HG02981 (cell line): ENCODE measurements at regions not wholly inside any gene's neighbourhood (a gene's known extent, or its start where the extent isn't known, plus 50 kb on each side); places are given as distances from the start of the nearest gene placed in this dataset.
"Not testable (repeated sequence)": the region's sequence is repeated elsewhere in the genome, so short reads cannot be mapped to it uniquely, and the experiment has no call there.

Source experiments
- ATAC-seq: cut with Tn5 transposase; IDR thresholded peaks from one replicate; pipeline ENCODE4 v1.9.1; 2021; ENCODE audit warnings: mild to moderate bottlenecking, moderate library complexity; ENCODE audit not compliant: unreplicated experiment

DNA sequence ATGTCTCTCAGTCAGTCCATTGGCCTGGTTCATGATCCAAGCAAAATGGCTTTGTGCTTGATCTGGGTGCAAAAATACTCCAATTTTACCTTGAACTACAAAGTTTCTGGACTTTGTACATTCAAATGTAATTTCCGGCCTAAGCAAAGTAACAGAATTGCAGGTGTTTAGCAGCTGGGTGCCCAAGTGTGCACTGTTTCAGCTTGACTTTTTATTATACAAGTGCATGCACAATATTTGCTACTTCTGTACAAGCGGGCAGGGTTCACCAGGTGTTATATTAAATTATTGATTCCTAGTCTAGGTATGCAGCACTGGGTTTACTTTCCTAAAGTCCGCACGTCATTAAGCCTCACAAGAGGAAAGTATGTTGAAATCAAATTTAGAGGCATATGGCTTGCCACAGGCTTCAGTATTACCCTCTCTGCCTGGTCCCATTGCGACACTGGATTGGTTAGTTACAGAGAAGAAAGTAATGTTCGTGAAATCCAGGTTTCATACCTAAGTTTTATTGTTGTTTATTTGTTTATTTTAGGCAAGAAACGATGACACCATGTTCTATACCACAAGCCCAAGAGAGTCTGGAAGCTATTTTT, 376.9 kb upstream of the CTSO start:
- ATAC-seq, result no peak

DNA sequence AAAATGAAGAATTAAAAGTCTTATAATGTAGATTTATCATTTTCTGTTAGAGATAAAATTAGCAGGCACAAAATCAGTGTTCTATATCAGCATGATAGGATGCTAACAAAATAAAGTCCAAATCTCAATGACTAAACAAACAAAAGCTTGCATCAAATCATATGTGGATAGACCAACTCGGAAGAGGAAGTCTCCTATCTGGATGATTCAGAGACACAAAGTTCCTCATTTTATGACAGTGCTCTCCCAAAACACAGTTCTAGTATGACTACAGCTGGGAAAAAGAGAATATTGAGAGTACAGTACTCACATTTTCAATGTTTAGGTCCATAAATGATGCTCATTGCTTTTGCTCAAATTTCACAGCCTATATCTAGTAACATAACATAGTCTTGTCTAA, 376.1 kb upstream of the CTSO start:
- no peak for ATAC-seq

DNA sequence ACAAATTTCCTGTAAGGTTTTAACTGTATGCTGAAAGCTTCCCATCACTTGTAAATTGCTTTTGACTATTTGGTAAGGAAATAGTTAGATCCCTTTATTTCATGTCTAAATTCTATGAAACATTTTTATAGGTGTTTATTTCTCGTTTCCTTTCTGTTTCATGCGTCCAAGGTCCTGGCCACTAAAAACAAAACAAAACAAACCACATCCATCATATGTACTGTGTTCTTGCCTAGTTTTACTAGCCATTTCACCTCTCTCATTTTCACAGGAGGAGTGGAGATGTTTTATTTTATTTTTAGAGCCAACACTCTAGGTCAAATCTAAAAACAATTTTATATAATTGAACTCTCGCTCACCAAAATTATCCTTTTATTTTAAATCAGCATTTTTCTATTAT, 375.2 kb upstream of the CTSO start:
- no peak for ATAC-seq

DNA sequence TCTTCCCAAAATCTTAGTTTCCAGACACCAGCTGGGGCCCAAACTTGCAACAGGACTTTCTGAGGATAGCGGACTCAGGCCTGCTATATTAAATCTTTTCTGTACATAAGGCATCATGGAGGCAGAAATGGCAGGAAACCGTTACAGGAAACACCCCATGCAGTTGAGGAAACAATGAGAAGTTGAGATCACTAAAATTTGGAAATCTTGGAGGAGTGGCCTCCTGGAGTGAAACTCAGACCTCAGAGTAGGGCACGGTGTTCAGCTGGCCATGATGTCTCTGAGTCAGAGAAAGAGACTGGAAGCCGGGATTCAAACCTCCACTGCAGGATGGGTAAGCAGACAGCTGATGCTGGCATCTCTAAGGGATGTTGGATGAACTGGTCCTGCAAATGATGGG, 372.6 kb upstream of the CTSO start:
- no peak for ATAC-seq

DNA sequence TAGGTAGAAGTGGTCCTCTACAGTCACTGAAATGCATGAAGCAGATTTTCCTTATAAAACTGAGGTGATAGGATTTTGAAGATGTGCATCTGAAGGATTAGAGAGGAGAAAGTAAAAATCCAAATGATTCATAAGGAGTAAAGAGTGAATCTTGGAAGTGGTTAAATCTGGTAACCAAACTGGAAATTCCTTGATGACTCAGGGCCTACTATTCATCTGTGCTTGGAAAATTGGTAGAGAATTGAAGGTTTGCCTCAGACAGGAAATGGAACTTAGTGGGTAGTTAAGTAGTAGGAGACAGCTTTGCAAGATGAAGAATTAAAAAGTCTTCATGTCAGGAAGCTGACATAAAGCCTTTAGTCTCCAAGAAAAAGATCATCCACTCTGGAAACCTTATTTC, 368.9 kb upstream of the CTSO start:
- no peak for ATAC-seq

DNA sequence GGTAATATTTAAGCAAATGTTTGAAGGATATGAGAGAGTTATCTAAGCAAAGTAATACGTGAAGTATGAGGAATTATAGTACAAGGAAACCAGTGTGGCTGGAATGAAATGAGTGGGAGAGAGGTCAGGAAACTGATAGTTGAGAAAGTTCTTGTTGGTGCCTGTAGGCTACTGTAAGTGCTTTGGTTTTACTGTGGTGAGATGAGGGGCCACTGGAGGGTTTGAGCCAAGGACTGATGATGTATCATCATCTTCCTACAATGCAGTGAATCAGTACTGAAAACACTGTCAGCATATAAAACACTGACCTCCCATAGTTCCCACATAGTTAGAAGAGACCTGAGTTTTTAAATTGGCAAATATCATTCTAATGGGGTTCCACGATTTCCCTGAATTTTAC, 367.5 kb upstream of the CTSO start:
- no peak for ATAC-seq

DNA sequence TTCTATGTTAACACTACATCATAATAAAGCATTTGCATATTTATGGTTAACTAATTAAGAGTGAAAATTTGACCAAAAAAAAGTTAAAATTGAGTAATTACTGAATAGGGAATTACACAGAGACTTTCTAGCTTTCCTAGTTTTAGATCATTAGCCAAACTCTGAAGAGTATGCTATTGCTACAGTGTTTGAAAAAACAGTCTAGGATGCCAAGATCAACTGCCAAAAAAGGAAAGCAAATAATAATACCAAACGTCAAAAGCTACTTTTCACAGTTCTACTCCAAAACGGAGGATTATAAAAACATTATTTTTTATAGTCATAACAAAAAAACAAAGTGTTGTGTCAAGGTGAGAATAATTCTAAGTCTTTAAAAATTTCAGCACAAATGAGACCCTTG, 359.8 kb upstream of the CTSO start:
- ATAC-seq, result no peak

DNA sequence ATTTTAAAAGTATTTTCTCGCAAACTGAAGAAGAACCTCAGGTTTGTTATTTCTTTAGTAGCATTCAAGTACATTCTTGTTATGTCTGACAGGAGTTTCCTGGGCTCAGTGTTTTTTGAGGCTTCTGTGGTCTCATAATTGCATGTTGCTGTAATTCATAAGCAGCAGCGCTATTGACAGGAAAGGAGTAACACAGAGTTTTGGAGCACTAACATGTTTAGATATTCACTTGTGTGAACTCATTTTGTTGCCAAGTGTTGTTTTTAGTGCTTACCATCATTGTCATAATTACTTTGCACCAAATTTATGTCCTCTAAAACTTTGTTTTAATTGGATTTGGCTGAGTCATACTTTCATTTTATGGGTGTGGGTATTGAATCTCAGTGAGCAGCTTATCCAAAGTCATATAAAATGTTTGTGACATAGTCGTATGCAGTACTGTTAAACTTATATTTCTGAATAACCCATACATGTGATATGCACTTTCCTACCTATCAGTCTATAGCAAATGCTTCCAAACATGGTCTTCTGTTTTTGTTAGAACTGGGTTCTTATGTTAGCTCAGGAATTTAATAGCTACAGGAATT, 358.7 kb upstream of the CTSO start:
- ATAC-seq, result no peak

DNA sequence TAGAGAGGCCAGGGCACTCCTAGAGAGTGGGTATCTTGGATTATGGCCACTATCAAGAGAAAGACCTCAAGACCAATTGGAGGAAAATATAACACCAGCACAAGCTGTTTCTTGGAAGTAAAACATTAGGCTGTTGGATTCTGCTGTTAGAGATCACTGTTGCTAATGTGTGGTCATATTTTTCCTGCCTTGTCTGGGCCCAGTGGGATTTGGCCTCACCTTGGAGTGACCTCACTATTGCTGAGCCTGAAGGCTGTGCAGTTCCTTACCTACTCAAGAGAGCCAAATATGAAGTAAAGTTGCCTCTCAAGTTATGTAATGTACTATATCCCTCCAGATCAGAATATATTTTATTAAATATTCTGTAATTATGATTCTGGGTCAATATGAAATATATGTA, 355.4 kb upstream of the CTSO start:
- no peak for ATAC-seq

DNA sequence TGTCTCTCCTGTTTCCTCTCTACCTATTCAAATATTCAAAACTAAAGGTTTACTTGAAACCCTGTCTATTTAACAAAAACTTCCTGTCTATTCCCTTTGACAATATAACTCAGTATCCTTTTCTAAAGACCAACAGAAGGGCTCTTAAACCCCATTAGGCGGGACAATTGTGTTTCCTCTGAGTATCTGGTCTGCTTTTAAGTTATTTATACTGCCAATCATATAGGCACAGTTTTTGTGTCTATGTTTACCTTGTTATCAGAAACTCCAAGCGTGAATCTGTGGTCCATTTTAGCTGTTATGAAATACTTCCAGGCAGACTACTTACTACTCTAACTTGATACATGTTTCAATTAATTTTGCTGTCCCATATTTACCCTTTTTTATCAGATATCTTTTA, 350.0 kb upstream of the CTSO start:
- no peak for ATAC-seq

DNA sequence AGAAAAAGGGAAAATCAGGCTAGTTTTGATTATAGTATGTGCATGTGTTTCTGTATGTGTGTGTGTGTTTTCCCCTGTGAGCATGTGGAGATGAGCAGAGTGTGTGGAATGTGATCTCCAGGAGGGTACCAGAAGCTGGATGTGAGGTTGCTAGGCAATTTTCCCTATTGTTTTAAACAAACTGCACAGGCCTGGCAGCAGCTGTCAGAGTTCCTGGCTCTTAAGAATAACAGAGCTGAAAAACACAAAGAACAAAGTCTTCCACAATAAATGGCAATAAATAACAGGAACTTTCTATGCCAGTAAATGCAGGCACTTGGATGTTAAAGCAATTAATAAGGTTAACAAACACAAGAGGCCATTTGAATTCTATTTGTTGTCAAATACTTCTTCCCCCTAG, 344.6 kb upstream of the CTSO start:
- ATAC-seq, result no peak

DNA sequence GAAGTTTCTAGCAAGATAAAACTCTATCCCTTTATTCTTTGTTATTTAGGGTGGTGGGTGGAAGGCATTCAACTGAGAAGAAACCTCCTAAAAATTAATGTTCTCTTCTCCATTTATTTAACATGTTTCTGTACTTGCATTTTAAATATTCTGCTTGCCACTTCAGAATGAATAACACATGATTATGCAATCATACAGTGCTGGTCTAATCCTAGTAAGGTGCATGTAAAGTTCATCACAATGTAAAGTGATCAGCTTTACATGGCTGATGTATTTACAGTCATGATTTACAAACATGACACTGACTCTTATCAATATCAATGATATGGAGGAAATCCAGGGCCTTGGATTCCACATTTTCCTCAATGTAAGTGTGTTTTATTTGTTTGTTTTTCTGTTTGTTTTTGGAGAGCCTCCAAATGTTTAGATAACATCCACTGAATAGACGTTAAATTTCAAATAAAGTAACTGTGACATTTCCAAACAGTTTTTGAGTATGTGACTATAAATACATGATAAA, 342.1 kb upstream of the CTSO start:
- ATAC-seq, result no peak

DNA sequence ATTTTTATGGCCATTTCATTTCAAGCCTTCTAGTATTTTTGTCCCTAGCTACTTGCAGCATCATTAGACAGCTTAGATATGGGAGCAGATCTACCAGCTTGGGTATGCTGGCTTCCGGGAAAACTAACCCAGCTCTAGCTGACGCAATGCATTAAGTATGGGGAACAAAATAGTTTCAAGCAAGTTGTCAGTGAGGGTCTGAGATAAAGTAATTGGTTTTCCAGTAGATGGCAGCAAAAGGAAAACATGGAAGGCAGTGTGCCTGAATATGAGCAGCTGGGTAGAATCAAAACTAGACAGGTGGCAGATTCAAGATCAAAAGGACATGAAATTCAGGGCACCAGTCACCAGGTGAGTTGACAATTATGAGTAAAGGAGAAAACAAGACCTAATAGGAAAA, 340.9 kb upstream of the CTSO start:
- ATAC-seq, result no peak

DNA sequence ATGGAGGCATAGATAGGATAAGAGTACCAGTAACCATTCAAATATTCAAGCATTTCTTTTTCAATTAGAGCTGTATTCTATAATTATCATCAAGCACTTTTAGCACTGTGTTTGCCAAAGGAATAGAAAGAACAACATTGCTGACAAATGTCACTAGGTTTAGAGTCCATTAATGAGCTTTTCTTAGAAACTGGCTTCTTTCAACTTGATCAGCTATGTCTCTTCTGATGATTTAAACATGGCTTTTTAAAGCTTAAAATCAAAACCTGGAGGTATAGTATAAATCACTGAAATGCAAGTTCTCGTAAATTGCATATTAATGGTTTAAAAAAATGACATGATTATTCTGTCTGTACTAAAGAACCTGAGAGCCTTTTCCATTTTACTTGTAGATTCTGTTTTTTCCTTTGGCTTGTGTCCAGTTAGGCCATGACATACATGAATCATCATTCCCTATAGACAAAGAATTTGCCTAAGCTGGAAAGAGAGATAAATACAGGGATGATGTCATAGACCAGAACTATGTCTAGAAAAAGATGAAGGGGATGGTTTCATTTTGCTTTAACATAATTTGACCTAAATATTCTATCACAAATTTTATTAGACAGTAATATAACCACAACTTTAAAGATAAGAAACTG, 340.1 kb upstream of the CTSO start:
- no peak for ATAC-seq

DNA sequence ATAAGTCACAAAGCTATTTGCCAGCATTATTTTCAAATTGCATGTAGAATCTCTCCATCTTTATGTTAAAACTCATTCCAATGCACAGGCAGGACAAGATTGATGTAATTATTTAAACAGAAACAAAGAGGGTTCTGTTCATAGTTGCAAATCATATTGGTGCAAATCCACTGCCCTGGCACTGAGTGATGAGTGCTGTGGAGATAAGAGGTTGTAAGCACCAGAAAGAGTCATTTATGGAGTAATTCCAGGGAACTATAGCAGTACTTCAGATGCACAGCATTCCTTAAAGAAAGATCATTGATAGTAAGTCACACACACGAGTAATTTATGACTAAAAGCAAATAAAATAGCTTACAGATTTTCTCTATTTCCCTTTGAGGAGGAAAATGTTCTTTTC, 337.7 kb upstream of the CTSO start:
- no peak for ATAC-seq

DNA sequence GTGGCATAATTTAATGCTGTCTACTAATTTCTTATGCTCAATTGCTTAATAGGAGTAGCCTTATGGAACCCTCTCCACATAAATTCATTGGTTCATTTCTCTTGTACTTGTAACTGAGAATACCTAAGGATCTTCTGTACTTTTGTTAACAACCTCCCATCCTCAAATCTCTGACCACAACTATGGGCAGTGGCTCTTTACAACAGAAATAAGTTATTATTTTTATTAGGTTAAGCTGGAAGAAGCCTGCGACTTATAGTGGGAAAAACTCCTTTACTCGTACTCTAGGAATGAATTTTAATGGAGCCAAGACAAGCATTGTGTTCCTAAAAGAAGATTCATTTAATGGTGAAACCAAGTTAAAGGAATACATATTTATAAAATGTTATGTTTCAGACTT, 337.1 kb upstream of the CTSO start:
- no peak for ATAC-seq

DNA sequence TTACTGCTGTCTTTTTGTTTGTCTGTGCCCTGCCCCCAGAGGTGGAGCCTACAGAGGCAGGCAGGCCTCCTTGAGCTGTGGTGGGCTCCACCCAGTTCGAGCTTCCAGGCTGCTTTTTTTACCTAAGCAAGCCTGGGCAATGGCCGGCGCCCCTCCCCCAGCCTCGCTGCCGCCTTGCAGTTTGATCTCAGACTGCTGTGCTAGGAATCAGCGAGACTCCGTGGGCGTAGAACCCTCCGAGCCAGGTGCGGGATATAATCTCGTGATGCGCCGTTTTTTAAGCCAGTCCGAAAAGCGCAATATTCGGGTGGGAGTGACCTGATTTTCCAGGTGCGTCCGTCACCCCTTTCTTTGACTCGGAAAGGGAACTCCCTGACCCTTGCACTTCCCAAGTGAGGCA, 336.4 kb upstream of the CTSO start:
- ATAC-seq, result not testable (repeated sequence)

DNA sequence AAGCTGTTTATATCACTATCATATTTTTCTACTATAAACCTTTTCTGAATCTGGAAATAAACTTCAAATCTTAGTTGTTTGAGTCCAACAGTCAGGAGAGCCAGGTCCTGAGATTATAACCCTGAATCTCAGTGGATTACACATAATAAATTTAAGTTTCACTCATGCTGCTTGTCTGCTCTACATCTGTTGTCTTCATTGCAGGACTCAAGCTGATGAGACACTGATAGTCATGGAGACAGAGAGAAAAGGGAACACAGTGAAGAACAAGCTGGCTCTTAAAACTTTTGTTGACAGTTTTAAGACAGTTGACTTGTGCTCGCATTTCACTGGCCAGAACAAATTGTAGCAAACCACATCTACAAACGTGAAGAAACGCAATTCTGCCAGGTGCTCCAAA, 327.0 kb upstream of the CTSO start:
- no peak for ATAC-seq

DNA sequence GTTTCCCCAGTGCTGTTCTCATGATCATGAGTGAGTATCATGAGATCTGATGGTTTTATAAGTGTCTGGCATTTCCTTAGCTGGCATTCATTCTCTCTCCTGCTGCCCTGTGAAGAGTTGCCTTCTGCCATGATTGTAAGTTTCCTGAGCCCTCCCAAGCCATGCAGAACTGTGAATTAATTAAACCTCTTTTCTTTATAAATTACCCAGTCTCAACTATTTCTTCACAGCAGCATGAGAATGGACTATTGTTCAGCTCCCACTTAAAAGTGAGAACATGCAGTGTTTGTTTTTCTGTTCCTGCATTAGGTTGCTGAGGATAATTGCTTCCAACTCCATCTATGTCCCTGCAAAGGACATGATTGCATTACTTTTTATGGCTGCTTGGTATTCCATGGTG, 311.7 kb upstream of the CTSO start:
- ATAC-seq, result no peak

DNA sequence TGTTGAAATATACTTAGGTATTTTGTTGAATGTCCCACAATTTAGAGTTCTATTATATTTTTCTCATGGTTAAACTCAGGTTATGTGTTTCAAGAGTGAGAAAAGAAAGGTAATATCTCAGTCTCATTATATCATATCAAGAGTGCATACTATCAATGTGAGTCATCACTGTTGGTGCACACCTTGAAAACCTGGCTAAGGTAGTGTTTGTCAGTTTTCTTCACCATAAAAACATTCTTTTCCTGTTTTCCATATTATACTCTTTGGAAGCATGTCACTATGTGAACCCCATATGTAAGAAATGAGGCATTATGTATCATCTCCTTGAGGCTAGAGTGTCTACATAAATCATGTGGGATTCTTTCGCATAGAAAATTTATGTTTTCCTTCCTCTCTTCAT, 307.6 kb upstream of the CTSO start:
- ATAC-seq, result no peak

DNA sequence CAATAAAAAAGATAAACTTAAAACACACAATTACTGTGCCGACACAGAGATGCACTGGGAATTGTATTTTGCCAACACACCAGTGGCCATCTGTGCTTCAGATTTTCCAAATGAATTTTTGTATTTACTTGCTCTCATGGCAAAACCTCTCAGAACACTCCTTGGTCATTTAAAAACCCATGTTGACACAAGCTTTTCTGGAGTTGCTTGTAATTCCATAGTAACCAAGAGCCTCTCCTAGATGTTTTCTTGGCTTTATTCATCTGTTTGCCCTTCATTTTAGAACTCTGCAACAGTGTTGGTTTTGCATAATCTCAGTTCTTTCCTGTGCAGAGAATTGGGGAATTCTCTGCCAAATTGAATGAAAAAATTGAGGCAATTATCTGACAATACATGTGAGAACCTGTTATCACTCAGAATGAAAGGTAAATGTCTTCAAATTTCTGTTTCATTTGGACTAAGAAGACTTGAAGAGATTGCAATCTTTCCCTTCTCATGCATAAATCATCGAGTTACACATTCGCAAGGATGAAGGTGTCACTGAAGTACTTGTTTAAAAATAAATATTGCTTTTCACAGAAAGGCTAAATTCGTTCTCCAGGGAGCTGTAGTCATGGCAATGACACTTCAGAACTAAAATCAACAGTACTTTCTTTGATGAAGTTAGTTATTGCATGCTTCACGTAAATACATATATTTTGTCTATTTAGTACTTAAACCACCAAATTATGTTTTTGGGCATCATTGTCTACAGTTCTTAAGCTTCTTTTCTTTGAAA, 301.8 kb upstream of the CTSO start:
- no peak for ATAC-seq

DNA sequence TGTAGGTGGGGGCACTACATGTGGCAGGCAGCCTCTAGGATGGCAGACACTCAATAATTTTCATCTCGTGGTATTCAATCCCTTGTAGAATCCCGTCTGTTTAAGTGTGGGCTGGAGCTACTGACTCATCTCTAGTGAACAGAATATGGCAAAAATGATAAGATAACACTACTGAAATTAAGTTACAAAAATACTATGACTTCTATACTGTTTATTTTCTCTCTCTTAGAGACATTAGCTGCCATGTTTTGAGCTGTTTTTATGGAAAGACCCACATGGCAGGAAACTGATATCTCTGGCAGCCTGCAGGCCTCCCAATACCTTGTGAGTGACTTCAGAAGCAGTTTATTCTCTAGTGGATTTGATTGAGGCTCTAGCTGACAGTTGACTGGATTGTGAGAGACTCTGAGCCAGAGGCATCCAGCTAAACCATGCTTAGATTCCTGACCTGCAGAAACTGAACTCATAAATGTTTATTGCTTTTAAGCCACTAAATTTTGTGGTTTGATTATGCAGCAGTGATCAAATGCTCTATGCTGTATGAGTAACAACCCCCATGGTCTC, 298.8 kb upstream of the CTSO start:
- no peak for ATAC-seq
